WTC11 (cell line): ENCODE measurements at regions not wholly inside any gene's neighbourhood (a gene's known extent, or its start where the extent isn't known, plus 50 kb on each side); places are given as distances from the start of the nearest gene placed in this dataset.
"Not testable (repeated sequence)": the region's sequence is repeated elsewhere in the genome, so short reads cannot be mapped to it uniquely, and the experiment has no call there.

Experiments
- ATAC-seq: fragments of 200-7000 bp; cut with Tn5 transposase; 2 replicates; pipeline ENCODE4 v1.10.0; 2021; ENCODE audit warnings: mild to moderate bottlenecking, moderate library complexity
- CTCF ChIA-PET: fragments of 300-600 bp; sonication (Branson Sonifier 250); formaldehyde crosslinking; loops from one replicate; lab custom pipeline; 2021; ENCODE audit warnings: antibody characterized with exemption; lab: Charles Lee
- POLR2A ChIA-PET: fragments of 350-600 bp; sonication (Branson Sonifier 250); formaldehyde crosslinking; loops from one replicate; lab custom pipeline; 2021; ENCODE audit warnings: antibody characterized with exemption; lab: Charles Lee
- DNase-seq: peaks from one replicate; pipeline ENCODE4 v3.0.0; 2021; ENCODE audit warnings: low spot score
- H3K27ac Mint-ChIP-seq: 2 replicates; pipeline ENCODE4 v1.8.0; 2021; ENCODE audit warnings: mixed read lengths
- H3K27me3 Mint-ChIP-seq: 2 replicates; pipeline ENCODE4 v1.8.0; 2021; ENCODE audit warnings: low read depth, mild to moderate bottlenecking, moderate library complexity, mixed read lengths
- H3K36me3 Mint-ChIP-seq: 2 replicates; pipeline ENCODE4 v1.8.0; 2021; ENCODE audit warnings: mixed read lengths
- H3K4me1 Mint-ChIP-seq: 2 replicates; pipeline ENCODE4 v1.8.0; 2022; ENCODE audit warnings: mixed read lengths
- H3K4me3 Mint-ChIP-seq: 2 replicates; pipeline ENCODE4 v1.8.0; 2021; ENCODE audit warnings: mild to moderate bottlenecking, moderate library complexity, mixed read lengths
- H3K9me3 Mint-ChIP-seq: 2 replicates; pipeline ENCODE4 v1.8.0; 2021; ENCODE audit warnings: mixed read lengths
- ATF1 ChIP-seq: sonication (generic); formaldehyde crosslinking; IDR thresholded peaks from 2 replicates; pipeline ENCODE4 v1.8.1; 2023; ENCODE audit warnings: mild to moderate bottlenecking, moderate library complexity, missing genetic modification reagents
- ESRRA ChIP-seq: sonication (generic); formaldehyde crosslinking; IDR thresholded peaks from 2 replicates; pipeline ENCODE4 v1.8.1; 2022; ENCODE audit warnings: mild to moderate bottlenecking, missing genetic modification reagents, borderline replicate concordance
- MXD4 ChIP-seq: fragments of 250-450 bp; sonication (Bioruptor Pico); IDR thresholded peaks from 2 replicates; pipeline ENCODE4 v1.8.0; 2021; ENCODE audit warnings: mild to moderate bottlenecking, moderate library complexity, borderline replicate concordance
- NFATC4 ChIP-seq: fragments of 250-450 bp; sonication (Bioruptor Pico); IDR thresholded peaks from 2 replicates; pipeline ENCODE4 v1.9.0; 2021; ENCODE audit warnings: mild to moderate bottlenecking
- NFYB ChIP-seq: sonication (generic); formaldehyde crosslinking; conservative IDR thresholded peaks from 2 replicates; pipeline ENCODE4 v1.8.0; 2022; ENCODE audit warnings: low read depth, missing genetic modification reagents
- NR3C1 ChIP-seq: sonication (generic); formaldehyde crosslinking; conservative IDR thresholded peaks from 2 replicates; pipeline ENCODE4 v1.8.1; 2023; ENCODE audit warnings: low read depth, mild to moderate bottlenecking, missing genetic modification reagents
- RORB ChIP-seq: fragments of 250-450 bp; sonication (Bioruptor Pico); IDR thresholded peaks from 2 replicates; pipeline ENCODE4 v1.9.0; 2021; ENCODE audit warnings: mild to moderate bottlenecking
- SMAD3 ChIP-seq: sonication (generic); formaldehyde crosslinking; IDR thresholded peaks from 2 replicates; pipeline ENCODE4 v1.8.0; 2022; ENCODE audit warnings: missing genetic modification reagents, mild to moderate bottlenecking, borderline replicate concordance
- SOX15 ChIP-seq: fragments of 250-450 bp; sonication (Bioruptor Pico); IDR thresholded peaks from 2 replicates; pipeline ENCODE4 v1.9.0; 2021; ENCODE audit warnings: mild to moderate bottlenecking
- SP1 ChIP-seq: sonication (generic); formaldehyde crosslinking; conservative IDR thresholded peaks from 2 replicates; pipeline ENCODE4 v1.8.1; 2022; ENCODE audit warnings: missing genetic modification reagents
- TEAD4 ChIP-seq: sonication (generic); formaldehyde crosslinking; IDR thresholded peaks from 2 replicates; pipeline ENCODE4 v1.8.0; 2022; ENCODE audit warnings: mild to moderate bottlenecking, missing genetic modification reagents
- TP53 ChIP-seq: sonication (generic); formaldehyde crosslinking; IDR thresholded peaks from 2 replicates; pipeline ENCODE4 v1.8.1; 2023; ENCODE audit warnings: mild to moderate bottlenecking, missing genetic modification reagents
- ZNF121 ChIP-seq: sonication (generic); formaldehyde crosslinking; IDR thresholded peaks from 2 replicates; pipeline ENCODE4 v1.8.0; 2023; ENCODE audit warnings: missing genetic modification reagents
- ZNF219 ChIP-seq: sonication (generic); formaldehyde crosslinking; IDR thresholded peaks from 2 replicates; pipeline ENCODE4 v1.8.0; 2023; ENCODE audit warnings: missing genetic modification reagents, mild to moderate bottlenecking, borderline replicate concordance
- ZNF317 ChIP-seq: sonication (generic); formaldehyde crosslinking; IDR thresholded peaks from 2 replicates; pipeline ENCODE4 v1.8.1; 2023; ENCODE audit warnings: low read depth, mild to moderate bottlenecking, moderate library complexity, missing genetic modification reagents, borderline replicate concordance
- ZNF416 ChIP-seq: fragments of 250-450 bp; sonication (Bioruptor Pico); IDR thresholded peaks from 2 replicates; pipeline ENCODE4 v1.9.0; 2021; ENCODE audit warnings: mild to moderate bottlenecking, inconsistent platforms
- TF ChIP-seq, protein P1 (sequence below): sonication (generic); formaldehyde crosslinking; IDR thresholded peaks from 2 replicates; pipeline ENCODE4 v1.8.0; 2023; ENCODE audit warnings: mild to moderate bottlenecking, missing genetic modification reagents
- TF ChIP-seq, protein P2 (sequence below): sonication (generic); formaldehyde crosslinking; IDR thresholded peaks from 2 replicates; pipeline ENCODE4 v1.8.1; 2022; ENCODE audit warnings: low read depth, mild to moderate bottlenecking, moderate library complexity, missing genetic modification reagents, borderline replicate concordance
- TF ChIP-seq, protein P3 (sequence below): sonication (generic); formaldehyde crosslinking; IDR thresholded peaks from 2 replicates; pipeline ENCODE4 v1.8.0; 2022; ENCODE audit warnings: mild to moderate bottlenecking, missing genetic modification reagents
- TF ChIP-seq, protein P4 (sequence below): sonication (generic); formaldehyde crosslinking; IDR thresholded peaks from 2 replicates; pipeline ENCODE4 v1.8.1; 2023; ENCODE audit warnings: mild to moderate bottlenecking, missing genetic modification reagents, borderline replicate concordance
- TF ChIP-seq, protein P5 (sequence below): sonication (generic); formaldehyde crosslinking; IDR thresholded peaks from 2 replicates; pipeline ENCODE4 v1.8.0; 2022; ENCODE audit warnings: mild to moderate bottlenecking, missing genetic modification reagents
- TF ChIP-seq, protein P6 (sequence below): fragments of 250-450 bp; sonication (Bioruptor Pico); IDR thresholded peaks from 2 replicates; pipeline ENCODE4 v1.9.0; 2021; ENCODE audit warnings: mild to moderate bottlenecking
- TF ChIP-seq, protein P7 (sequence below): sonication (generic); formaldehyde crosslinking; IDR thresholded peaks from 2 replicates; pipeline ENCODE4 v1.8.0; 2023; ENCODE audit warnings: missing genetic modification reagents

DNA sequence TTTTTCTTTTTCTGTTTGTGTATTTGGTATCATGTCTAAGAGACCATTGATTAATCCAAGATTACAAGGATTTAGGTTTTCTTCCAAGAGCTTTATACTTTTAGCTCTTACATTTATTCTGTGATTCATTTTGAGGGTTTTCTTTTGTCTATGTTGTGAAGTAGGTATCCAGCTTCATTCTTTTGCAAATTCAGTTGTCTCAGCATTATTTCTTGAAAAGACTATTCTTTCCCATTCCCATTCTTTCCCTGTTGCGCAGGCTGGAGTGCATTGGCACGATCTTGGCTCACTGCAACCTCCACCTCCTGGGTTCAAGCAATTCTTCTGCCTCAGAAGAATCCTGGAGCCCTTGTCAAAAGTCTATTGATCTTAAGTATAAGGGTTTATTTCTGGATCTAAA lies 164.9 kb downstream of the NAA11 start:
- Mint-ChIP-seq H3K36me3 (no peaks in the 10 kb centered on the region), H3K27me3 (no peaks in the 10 kb centered on the region), H3K27ac (no peak overlapping the region), H3K9me3 (no peaks in the 10 kb centered on the region), H3K4me3 (no peak overlapping the region), H3K4me1 (no peaks in the 10 kb centered on the region)
- ChIA-PET POLR2A (no interaction called here), CTCF (no interaction called here)
- DNase-seq (no peak), ATAC-seq (no peak)
- no peak for TF ChIP-seq ZNF317 (CRISPR knock-in tag)
- TF ChIP-seq ZNF121 = no peak
- TF ChIP-seq, protein P1, sequence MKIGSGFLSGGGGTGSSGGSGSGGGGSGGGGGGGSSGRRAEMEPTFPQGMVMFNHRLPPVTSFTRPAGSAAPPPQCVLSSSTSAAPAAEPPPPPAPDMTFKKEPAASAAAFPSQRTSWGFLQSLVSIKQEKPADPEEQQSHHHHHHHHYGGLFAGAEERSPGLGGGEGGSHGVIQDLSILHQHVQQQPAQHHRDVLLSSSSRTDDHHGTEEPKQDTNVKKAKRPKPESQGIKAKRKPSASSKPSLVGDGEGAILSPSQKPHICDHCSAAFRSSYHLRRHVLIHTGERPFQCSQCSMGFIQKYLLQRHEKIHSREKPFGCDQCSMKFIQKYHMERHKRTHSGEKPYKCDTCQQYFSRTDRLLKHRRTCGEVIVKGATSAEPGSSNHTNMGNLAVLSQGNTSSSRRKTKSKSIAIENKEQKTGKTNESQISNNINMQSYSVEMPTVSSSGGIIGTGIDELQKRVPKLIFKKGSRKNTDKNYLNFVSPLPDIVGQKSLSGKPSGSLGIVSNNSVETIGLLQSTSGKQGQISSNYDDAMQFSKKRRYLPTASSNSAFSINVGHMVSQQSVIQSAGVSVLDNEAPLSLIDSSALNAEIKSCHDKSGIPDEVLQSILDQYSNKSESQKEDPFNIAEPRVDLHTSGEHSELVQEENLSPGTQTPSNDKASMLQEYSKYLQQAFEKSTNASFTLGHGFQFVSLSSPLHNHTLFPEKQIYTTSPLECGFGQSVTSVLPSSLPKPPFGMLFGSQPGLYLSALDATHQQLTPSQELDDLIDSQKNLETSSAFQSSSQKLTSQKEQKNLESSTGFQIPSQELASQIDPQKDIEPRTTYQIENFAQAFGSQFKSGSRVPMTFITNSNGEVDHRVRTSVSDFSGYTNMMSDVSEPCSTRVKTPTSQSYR (CRISPR knock-in tag) = no peak
- TF ChIP-seq NR3C1 (CRISPR knock-in tag) = no peak
- TF ChIP-seq, protein P2, sequence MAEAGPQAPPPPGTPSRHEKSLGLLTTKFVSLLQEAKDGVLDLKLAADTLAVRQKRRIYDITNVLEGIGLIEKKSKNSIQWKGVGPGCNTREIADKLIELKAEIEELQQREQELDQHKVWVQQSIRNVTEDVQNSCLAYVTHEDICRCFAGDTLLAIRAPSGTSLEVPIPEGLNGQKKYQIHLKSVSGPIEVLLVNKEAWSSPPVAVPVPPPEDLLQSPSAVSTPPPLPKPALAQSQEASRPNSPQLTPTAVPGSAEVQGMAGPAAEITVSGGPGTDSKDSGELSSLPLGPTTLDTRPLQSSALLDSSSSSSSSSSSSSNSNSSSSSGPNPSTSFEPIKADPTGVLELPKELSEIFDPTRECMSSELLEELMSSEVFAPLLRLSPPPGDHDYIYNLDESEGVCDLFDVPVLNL (CRISPR knock-in tag) = no peak
- no peak for TF ChIP-seq ZNF416
- TF ChIP-seq, protein P3, sequence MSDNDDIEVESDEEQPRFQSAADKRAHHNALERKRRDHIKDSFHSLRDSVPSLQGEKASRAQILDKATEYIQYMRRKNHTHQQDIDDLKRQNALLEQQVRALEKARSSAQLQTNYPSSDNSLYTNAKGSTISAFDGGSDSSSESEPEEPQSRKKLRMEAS (CRISPR knock-in tag) = no peak
- TF ChIP-seq TP53 (CRISPR knock-in tag) = no peak
- no peak for TF ChIP-seq NFYB (CRISPR knock-in tag)
- no peak for TF ChIP-seq RORB (CRISPR knock-in tag)
- no peak for TF ChIP-seq SP1 (CRISPR knock-in tag)
- no peak for TF ChIP-seq ATF1 (CRISPR knock-in tag)
- TF ChIP-seq MXD4 (CRISPR knock-in tag) = no peak

DNA sequence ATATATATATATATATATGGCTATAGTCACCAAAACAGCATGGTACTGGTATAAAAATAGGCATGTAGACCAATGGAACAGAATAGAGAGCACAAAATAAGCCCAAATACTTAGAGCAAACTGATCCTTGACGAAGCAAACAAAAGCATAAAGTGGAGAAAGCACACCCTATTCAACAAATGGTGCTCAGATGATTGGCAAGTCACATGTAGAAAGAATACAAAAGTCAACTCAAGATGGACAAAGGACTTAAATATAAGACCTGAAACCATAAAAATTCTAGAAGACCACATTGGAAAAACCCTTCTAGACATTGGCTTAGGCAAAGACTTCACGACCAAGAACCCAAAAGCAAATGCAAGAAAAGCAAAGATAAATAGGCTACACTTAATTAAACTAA lies 167.2 kb downstream of the NAA11 start:
- H3K4me1 Mint-ChIP-seq, H3K27me3 Mint-ChIP-seq, H3K36me3 Mint-ChIP-seq, ATAC-seq, POLR2A ChIA-PET, DNase-seq, CTCF ChIA-PET, H3K9me3 Mint-ChIP-seq, H3K4me3 Mint-ChIP-seq, H3K27ac Mint-ChIP-seq: not testable (repeated sequence)

DNA sequence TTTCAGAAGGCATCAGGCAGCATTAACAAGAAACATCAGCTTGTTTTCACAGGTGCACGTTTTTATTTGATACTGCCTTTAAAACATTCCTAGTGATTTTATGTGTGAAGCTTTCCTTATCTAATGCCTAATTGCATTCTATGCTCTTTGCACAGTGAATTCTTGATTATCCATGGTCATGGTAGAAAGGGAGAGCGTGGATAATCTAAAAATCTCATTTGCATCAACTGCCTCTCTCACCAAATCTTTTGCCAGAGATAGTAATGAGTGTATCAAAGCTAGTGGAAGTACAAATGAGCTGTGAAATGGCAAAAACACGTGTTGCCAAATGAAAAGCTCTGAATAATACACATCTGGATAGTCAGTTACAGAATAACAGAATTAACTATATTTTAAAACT lies 170.5 kb downstream of the NAA11 start:
- CTCF ChIA-PET = no interaction called here
- Mint-ChIP-seq H3K36me3 (no peaks in the 10 kb centered on the region), H3K27ac (no peak overlapping the region), H3K4me3 (no peak overlapping the region), H3K9me3 (peaks cover 10% of the 10 kb centered on the region), H3K4me1 (no peaks in the 10 kb centered on the region), H3K27me3 (no peaks in the 10 kb centered on the region; the same call in 1 of the 2 replicates)
- DNase-seq (no peak), ATAC-seq (no peak)
- TF ChIP-seq, protein P4, sequence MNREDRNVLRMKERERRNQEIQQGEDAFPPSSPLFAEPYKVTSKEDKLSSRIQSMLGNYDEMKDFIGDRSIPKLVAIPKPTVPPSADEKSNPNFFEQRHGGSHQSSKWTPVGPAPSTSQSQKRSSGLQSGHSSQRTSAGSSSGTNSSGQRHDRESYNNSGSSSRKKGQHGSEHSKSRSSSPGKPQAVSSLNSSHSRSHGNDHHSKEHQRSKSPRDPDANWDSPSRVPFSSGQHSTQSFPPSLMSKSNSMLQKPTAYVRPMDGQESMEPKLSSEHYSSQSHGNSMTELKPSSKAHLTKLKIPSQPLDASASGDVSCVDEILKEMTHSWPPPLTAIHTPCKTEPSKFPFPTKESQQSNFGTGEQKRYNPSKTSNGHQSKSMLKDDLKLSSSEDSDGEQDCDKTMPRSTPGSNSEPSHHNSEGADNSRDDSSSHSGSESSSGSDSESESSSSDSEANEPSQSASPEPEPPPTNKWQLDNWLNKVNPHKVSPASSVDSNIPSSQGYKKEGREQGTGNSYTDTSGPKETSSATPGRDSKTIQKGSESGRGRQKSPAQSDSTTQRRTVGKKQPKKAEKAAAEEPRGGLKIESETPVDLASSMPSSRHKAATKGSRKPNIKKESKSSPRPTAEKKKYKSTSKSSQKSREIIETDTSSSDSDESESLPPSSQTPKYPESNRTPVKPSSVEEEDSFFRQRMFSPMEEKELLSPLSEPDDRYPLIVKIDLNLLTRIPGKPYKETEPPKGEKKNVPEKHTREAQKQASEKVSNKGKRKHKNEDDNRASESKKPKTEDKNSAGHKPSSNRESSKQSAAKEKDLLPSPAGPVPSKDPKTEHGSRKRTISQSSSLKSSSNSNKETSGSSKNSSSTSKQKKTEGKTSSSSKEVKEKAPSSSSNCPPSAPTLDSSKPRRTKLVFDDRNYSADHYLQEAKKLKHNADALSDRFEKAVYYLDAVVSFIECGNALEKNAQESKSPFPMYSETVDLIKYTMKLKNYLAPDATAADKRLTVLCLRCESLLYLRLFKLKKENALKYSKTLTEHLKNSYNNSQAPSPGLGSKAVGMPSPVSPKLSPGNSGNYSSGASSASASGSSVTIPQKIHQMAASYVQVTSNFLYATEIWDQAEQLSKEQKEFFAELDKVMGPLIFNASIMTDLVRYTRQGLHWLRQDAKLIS = no peak
- TF ChIP-seq ZNF219 (CRISPR knock-in tag) (no peak), NFATC4 (CRISPR knock-in tag) (no peak), ESRRA (CRISPR knock-in tag) (no peak), NFYB (CRISPR knock-in tag) (no peak), SOX15 (no peak), ZNF121 (no peak), SMAD3 (CRISPR knock-in tag) (no peak), TEAD4 (CRISPR knock-in tag) (no peak)
- TF ChIP-seq, protein P5, sequence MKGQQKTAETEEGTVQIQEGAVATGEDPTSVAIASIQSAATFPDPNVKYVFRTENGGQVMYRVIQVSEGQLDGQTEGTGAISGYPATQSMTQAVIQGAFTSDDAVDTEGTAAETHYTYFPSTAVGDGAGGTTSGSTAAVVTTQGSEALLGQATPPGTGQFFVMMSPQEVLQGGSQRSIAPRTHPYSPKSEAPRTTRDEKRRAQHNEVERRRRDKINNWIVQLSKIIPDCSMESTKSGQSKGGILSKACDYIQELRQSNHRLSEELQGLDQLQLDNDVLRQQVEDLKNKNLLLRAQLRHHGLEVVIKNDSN (CRISPR knock-in tag) = no peak
- TF ChIP-seq, protein P6, sequence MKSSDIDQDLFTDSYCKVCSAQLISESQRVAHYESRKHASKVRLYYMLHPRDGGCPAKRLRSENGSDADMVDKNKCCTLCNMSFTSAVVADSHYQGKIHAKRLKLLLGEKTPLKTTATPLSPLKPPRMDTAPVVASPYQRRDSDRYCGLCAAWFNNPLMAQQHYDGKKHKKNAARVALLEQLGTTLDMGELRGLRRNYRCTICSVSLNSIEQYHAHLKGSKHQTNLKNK = no peak
- TF ChIP-seq, protein P7, sequence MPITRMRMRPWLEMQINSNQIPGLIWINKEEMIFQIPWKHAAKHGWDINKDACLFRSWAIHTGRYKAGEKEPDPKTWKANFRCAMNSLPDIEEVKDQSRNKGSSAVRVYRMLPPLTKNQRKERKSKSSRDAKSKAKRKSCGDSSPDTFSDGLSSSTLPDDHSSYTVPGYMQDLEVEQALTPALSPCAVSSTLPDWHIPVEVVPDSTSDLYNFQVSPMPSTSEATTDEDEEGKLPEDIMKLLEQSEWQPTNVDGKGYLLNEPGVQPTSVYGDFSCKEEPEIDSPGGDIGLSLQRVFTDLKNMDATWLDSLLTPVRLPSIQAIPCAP (CRISPR knock-in tag) = no peak
- TF ChIP-seq, protein P3 (CRISPR knock-in tag) = no peak
- POLR2A ChIA-PET = no interaction called here
